Left ventricle myocardium superior (tissue), 1 donor: ENCODE measurements at regions not wholly inside any gene's neighbourhood (a gene's known extent, or its start where the extent isn't known, plus 50 kb on each side); places are given as distances from the start of the nearest gene placed in this dataset.
A peak's percentile ranks its signal among the peaks of the same experiment; 100 is the strongest.

Experiments
- ATAC-seq: fragments of 200-7000 bp; cut with Tn5 transposase; one replicate; pipeline ENCODE4 v1.9.1; 2020; ENCODE audit warnings: mild to moderate bottlenecking, moderate library complexity
- DNase-seq: peaks from one replicate; pipeline ENCODE4 v3.0.0-alpha.2; 2020
- intact Hi-C: fragments of 100-400 bp; cut with micrococcal nuclease; formaldehyde crosslinking; loops from one replicate; pipeline ENCODE4 v1.11.0; 2022
- donor health status: DM: no; HTN: yes; CAD: no; lungs with severe emphysema.

GRCh38 chr20:50256577-50256976, 65.9 kb downstream of the CEBPB start:
- ATAC-seq: no peak
- DNase-seq: no peak
- intact Hi-C loops: no loop called here

GRCh38 chr20:50257860-50258259, 67.2 kb downstream of the CEBPB start:
- DNase-seq (no peak), ATAC-seq (no peak)
- intact Hi-C loops: no loop called here

DNA sequence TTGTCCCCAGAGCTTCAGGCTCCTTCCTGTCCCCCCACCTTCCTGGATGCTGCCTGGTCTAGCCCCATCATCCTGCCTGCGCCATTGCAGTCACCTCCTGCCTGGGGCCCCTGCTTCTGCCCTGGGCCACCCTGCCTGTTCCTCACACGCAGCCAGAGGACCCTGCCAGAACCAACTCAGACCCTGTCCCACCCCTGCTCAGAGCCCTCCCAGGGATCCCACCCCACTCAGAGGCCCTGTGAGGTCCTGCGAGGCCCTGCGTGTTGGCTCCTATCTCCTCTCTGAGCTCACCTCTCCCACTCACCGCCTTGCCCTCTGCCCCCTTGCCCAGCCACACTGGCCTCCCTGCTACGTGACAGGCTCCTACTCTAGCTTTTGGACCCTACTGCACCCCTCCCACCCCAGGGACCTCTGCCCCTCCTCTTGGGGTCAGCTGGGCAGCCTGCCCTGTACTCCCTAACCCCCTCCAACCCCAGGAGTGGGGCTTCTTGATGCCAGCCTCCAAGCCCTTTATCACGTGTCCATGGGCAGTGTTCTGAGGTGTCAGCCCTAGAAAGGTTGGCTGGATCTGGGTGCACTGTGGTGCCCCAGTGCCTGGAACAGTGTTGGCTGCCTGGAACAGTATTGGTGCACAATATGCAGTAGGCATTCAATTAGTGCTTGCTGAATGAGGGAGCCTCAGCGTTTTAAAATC, 68.3 kb downstream of the CEBPB start:
- intact Hi-C loops: no loop called here
- ATAC-seq (no peak), DNase-seq (no peak)

DNA sequence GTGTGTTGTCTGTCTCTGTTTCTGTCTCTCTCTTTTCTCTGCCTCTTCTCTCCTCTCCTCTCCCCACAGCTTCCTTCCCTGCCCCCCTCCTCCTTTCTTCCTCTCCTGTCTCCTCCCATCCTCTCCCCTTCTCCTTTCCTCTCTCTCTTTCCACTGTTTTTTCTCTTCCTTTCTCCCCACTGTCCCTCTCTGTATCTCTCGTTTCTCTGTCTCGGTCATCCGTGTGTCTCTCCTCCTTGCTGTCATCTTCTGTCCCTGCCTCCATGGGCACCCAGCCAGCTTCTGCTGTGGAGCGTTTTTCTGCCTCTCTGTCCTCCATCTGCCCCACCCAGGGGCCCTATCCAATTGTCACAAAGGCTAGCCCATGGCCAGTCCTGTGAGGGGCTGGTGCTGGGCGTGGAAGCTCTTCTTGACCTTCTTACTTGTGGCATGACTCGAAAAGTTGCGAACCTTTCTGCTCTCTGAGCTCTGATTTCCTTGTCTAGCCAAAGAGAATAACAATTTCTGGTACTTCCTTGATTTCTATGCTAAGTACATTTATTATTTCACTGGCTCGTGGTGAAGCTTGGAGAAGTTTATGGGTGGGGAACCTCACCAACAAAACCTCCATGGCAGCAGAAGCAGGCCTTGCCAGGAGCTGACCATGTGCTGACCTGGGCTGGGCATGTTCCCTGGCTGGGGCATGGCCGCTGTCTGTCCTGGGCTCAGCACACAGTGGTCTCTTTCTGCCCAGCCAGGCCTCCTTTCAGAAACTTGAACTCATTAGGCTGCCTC, 69.3 kb downstream of the CEBPB start:
- ATAC-seq: peak; percentile 55
- peak; percentile 78 for DNase-seq
- intact Hi-C loops: loop anchor here (10.0 kb wide), 1 partner anchor 45 kb away; no protein-coding TSS in a partner anchor

DNA sequence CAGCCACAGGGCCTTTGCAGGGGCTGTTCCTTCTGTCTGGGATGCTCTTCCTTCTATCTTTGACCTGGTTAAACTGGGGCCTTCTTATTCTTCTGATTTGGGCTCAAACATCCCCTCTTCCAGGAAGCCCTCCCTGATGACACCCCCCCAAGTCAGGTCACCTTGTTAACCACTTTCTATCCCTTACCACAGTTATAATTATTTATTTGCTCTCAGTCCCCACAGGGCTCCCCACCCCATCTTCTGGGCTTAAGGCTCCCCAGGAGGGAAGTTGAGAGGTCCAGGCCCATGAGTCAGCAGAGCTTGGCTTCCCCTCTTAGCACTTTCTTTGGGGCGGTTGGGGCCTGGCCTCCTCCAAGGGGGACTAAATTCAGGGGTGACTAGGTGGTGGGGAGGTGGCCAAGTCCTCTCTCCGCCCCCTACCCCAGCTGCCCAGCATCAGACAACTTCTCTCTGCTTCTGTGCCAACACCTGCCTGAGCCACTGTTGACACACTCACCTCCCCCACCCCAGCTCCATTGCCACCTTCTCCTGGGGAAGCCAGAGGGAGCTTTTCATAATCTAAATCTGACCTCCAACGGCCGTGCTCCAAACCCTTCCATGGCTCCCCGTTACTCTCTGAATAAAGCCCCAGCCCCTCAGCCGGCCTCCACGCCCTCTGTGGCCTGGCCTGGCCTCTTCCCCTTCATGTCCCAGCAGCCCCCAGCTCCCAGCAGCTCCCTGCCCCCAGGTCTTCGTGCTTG, 70.0 kb downstream of the CEBPB start:
- no peak for DNase-seq
- ATAC-seq: peak; percentile 66
- intact Hi-C loops: loop anchor here (10.0 kb wide), 1 partner anchor 46 kb away; no protein-coding TSS in a partner anchor

GRCh38 chr20:50261471-50262212, 71.0 kb downstream of the CEBPB start:
- intact Hi-C loops: loop anchor here (10.0 kb wide), 1 partner anchor 47 kb away; no protein-coding TSS in a partner anchor

GRCh38 chr20:50263831-50264230, 73.2 kb downstream of the CEBPB start:
- intact Hi-C loops: loop anchor here (10.0 kb wide), 1 partner anchor 49 kb away; no protein-coding TSS in a partner anchor
- DNase-seq (no peak), ATAC-seq (no peak)

More at GRCh38 chr20:50261471-50262212, 71.0 kb downstream of the CEBPB start:
- DNase-seq (no peak), ATAC-seq (no peak)

DNA sequence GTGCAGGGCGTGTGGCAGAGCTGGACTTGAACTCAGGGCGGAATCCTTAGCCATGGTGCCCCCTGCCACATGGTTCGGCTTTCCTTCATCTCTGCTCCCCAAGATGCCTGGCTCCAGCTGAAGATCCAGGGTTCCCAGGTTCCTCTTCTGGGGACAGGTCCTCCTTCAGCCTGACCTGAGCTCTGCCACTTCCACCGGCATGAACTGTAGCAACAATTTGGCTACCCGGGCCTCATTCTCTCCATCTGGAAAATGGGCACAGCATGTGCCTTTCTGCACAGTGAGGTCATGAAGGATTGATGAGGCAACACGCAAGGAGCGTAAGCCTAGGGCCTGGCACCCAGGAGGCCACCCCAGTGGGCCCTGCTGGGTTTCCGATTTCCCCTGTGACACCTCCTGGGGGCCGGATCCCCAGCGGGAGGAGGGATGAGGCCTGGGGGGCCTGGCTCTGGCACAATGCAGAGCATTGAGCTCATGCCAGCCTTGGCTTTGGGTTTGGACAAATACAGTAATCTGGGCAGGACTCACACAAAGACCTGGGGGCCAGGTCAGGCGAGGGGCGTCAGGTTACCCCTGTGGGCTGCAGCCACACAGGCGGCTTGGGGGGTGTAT, 74.0 kb downstream of the CEBPB start:
- intact Hi-C loops: loop anchor here (10.0 kb wide), 1 partner anchor 50 kb away; no protein-coding TSS in a partner anchor
- DNase-seq (no peak), ATAC-seq (no peak)

GRCh38 chr20:50265245-50265946, 74.8 kb downstream of the CEBPB start:
- DNase-seq: no peak
- intact Hi-C loops: loop anchor here (10.0 kb wide), 1 partner anchor 51 kb away; no protein-coding TSS in a partner anchor
- ATAC-seq: no peak

DNA sequence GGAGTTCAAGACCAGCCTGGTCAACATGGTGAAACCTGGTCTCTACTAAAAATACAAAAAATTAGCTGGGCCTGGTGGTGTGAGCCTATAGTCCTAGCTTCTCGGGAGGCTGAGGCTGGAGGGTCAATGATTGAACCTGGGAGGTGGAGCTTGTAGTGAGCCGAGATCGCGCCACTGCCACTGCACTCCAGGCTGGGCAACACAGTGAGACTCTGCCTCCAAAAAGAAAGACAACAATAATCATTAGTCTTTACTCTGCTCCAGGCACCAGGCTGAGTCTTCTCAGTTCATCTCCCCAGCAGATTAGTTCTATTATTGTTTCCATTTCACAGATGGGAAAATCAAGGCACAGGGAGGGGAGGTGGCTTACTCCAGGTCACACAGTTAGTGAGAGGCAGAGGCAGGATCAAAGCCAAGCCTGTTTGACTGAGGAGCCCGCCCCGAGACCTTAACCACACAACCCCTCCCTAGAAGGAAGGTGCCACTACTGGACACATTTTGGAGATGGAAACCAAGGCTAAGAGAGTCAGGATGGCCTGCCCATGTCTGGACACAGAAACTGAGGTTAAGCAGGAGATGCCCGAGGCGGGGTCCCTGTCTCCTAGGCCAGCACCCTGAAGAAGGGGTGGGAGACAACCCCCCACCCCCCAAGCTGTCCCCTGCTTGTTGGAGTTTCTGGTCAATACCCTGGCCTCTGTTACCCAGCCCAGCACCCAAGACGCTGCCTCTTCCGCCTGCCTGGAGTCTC, 75.8 kb downstream of the CEBPB start:
- no peak for DNase-seq
- intact Hi-C loops: loop anchor here (10.0 kb wide), 1 partner anchor 52 kb away; no protein-coding TSS in a partner anchor
- ATAC-seq: no peak

DNA sequence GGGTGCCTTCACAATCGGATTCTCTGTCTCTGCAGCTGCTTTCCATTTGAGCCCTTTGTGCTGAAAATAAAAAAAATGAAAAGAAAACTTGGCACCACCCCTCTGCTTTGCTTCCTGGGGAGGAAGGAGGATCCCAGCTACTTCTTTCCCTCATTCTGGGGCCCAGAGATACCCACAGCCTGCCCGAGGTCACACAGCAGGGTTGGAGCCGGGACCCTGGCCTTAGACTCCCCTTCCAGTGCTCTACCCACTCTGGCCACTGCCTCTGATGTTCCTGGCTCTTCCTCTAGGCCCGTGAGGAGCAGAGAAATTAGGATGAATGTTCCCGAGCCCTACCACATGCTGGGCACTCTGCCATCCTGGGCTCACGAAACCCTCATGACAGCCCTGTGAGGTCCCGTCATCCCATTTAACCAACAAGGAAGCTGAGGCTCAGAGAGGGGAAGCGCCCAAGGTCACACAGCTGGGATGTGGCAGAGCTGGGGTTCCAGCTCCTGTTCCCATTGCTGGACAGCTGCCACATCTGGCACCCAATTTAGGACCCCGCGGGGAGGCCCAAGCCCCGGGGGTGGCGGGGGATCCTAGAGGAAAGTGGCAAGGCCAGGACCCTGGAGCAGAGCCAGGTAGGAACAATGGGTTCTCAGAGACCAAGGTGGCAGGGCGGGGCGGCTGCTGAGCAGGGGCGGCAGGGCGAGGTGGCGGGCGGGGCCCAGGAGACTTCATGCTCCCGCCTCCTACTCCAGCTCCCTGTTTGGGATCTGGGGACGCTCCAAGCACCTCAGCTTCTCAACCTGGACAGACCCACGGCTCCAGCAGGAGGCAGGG, 76.6 kb downstream of the CEBPB start:
- DNase-seq (peak; percentile 70), ATAC-seq (peak; percentile 58)
- intact Hi-C loops: loop anchor here (10.0 kb wide), 1 partner anchor 52 kb away; no protein-coding TSS in a partner anchor

DNA sequence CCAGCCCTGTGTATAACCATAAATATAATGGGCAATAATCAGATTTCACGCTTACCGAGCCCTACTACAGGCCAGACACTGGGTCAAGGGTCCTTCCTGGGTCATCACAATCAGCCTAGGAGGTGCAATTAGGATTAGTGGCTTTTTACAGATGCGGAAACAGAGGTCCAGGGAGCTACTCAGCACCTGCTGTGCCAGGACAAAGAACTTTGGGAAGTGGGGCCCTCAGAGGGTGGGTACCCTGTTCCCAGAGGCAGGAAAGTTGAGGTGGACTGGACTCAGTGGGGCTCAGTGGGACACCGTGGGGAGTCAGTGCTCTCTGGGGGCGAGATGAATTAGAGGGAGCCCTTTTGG, 77.2 kb downstream of the CEBPB start:
- intact Hi-C loops: loop anchor here (10.0 kb wide), 1 partner anchor 53 kb away; no protein-coding TSS in a partner anchor
- ATAC-seq (no peak), DNase-seq (no peak)

DNA sequence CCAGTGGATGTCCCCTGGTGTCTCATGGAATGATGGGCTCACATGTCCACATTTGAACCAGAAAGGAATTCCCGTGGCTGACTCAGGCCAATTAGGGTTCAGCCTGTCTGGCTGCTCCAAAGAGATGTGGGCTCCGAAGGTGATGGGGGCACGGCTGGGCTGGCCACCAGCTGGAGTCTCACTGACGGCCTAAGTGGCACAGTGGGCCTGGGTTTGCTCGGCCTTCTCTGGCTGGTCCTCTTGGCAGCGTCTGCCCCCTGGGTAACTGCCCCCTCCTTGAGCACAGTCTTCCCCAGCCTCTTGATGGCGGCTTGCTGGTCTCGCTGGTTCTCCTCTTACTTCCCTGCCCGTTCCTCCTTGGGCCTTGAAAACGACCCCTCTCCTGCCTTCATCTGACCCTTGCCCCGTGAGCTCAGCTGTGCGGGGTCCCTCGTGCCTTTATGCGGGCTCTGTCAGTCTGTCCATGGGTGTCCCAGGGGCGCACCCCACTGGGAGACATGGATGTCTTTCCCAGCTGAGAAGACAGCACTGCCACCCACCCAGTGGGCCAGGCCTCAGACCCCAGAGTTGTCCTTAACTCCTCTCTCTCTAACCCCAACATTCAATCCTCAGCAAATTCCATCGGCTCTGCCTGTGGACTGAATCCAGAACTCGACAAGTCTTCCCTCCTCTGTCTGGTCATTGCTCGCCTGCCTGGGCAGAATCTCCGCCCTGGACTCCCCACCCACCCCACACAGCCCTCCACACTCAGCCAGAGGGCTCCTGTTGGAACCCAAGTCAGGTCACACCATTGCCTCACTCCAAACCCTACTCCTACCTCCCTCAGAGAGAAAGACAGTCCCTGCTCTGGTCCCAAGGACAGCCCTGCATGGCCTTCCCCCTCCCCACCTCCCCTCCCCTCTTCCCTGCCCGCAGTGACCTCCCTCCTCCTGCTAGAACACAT, 78.7 kb downstream of the CEBPB start:
- intact Hi-C loops: loop anchor here (10.0 kb wide), 1 partner anchor 55 kb away; no protein-coding TSS in a partner anchor
- ATAC-seq (no peak), DNase-seq (no peak)

DNA sequence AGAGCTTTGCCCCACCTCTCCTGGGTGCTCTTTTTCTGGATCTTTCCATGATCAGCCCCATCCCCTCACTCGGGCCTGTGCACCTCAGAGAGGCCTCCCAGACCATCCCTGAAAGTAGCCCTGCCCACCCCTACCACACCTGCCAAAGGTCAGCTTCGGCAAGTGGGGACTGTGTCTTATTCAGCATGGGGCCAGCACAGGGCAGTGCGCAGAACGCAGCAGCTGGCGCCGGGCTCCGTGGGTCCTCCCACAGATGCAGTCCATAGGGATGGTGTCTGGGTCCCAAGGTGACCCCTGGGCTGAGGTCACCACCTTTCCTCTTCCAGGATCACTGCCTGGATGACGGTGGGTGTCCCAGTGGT, 79.4 kb downstream of the CEBPB start:
- intact Hi-C loops: no loop called here
- peak; percentile 17 for DNase-seq
- ATAC-seq: no peak

- peak; percentile 8 for ATAC-seq
- DNase-seq: peak; percentile 61
- intact Hi-C loops: no loop called here
Observed at GRCh38 chr20:50270569-50270968, 79.9 kb downstream of the CEBPB start.
